Right lobe of liver (tissue), 4 donors: ENCODE measurements at regions not wholly inside any gene's neighbourhood (a gene's known extent, or its start where the extent isn't known, plus 50 kb on each side); places are given as distances from the start of the nearest gene placed in this dataset.

ENCODE experiments used
- CTCF ChIP-seq, 4 donors: fragments of 200-600 bp in 3 of 4; fragments of 450-650 bp in 1 of 4; IDR thresholded peaks; one replicate each; pipeline versions ENCODE4 v1.5.1 to v1.8.0; 2016 to 2022; ENCODE audit warnings: antibody characterized with exemption in 4 of 4, mild to moderate bottlenecking in 2 of 4
- POLR2A ChIP-seq: fragments of 450-650 bp; IDR thresholded peaks from one replicate; pipeline ENCODE4 v1.6.1; 2017; ENCODE audit warnings: antibody characterized with exemption, mild to moderate bottlenecking
- donor health status: DM: no; HTN: no; CAD: no.
- donor health status: DM: no; HTN: no; CAD: no.
- donor health status: DM: no; HTN: yes; CAD: no.

- no peak for TF ChIP-seq CTCF (IDR thresholded peaks at IDR 0.05)
- TF ChIP-seq POLR2A = no peak
Measured at GRCh38 chr11:120040151-120040840, 97.6 kb downstream of the TRIM29 start.
